Astrocyte (in vitro differentiated cells and primary cell): ENCODE measurements at regions not wholly inside any gene's neighbourhood (a gene's known extent, or its start where the extent isn't known, plus 50 kb on each side); places are given as distances from the start of the nearest gene placed in this dataset.

Experiments
- EZH2 ChIP-seq: IDR thresholded peaks from 2 replicates; pipeline ENCODE4 v1.6.1; 2012; ENCODE audit warnings: mild to moderate bottlenecking, low read length, inconsistent platforms; ENCODE audit not compliant: insufficient read depth
- TF ChIP-seq, protein P1 (sequence below): IDR thresholded peaks from 2 replicates; pipeline ENCODE4 v1.5.1; 2011; ENCODE audit warnings: low read depth, mild to moderate bottlenecking, inconsistent platforms, low read length, moderate library complexity; ENCODE audit not compliant: insufficient read depth

DNA sequence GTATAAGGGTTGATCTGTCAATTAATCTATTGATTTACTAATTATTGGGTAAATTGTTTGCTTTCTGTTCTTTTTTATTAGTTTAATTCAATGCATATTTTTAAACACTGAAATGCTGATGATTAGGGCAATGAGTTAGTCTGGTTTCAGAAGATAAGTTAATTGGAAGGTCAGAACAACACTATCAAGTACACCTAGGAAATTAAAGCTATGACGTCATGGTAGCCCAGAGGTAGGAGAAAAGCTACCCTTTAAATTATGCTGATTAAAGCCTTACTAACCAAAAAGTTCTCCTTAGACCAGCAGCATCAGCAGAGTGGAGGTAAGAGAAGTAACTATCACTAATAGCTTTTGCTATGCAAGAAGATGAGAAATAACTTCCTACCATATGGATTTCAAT is 770.4 kb upstream of the ARPP21 start:
- TF ChIP-seq, protein P1, sequence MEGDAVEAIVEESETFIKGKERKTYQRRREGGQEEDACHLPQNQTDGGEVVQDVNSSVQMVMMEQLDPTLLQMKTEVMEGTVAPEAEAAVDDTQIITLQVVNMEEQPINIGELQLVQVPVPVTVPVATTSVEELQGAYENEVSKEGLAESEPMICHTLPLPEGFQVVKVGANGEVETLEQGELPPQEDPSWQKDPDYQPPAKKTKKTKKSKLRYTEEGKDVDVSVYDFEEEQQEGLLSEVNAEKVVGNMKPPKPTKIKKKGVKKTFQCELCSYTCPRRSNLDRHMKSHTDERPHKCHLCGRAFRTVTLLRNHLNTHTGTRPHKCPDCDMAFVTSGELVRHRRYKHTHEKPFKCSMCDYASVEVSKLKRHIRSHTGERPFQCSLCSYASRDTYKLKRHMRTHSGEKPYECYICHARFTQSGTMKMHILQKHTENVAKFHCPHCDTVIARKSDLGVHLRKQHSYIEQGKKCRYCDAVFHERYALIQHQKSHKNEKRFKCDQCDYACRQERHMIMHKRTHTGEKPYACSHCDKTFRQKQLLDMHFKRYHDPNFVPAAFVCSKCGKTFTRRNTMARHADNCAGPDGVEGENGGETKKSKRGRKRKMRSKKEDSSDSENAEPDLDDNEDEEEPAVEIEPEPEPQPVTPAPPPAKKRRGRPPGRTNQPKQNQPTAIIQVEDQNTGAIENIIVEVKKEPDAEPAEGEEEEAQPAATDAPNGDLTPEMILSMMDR, result no peak
- no peak for TF ChIP-seq EZH2
